Ammon's horn (tissue), 1 donor: ENCODE measurements at regions not wholly inside any gene's neighbourhood (a gene's known extent, or its start where the extent isn't known, plus 50 kb on each side); places are given as distances from the start of the nearest gene placed in this dataset.

Experiments
- DNase-seq: peaks from one replicate; pipeline ENCODE4 v3.0.0-alpha.2; 2016; ENCODE audit warnings: low spot score

DNA sequence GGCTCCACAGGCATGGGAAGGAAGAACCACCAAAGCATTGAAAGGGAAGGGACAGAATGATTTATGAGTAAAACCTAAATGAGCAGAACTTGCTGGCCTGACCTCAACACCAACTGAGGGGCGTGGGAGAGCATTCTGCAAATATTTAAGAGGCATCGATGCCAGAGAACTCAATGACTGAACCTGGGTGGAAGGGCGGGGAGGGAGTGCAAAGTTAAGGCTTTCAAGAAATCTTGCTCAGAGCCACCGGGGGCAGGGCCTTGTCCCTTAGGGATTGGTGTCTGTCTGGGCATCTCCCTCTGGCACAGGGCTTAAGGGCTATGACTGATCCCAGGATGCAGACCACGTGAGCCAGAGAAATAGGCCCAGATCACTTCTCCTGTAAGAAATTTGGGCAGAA, 137.1 kb downstream of the ADAMTS15 start:
- DNase-seq: no peak

DNA sequence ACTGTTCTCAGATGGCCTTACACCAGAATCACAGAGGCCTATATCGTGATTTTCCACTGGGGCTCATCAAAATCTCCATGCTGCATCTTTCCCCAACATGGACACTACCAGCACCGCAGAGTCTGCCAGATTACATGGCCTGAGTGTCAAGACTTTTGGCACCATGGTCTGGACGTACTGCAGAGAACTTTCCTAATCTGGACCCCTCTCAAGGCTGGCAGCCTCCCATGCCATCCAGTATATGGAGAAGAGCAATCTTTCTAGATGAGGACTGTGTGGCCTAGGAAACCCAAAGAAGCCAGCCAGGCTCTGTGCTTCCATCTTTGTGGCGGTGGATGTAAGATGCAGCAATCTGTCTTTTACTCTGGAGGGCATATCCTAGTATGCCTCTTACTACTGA, 139.2 kb downstream of the ADAMTS15 start:
- DNase-seq: no peak

DNA sequence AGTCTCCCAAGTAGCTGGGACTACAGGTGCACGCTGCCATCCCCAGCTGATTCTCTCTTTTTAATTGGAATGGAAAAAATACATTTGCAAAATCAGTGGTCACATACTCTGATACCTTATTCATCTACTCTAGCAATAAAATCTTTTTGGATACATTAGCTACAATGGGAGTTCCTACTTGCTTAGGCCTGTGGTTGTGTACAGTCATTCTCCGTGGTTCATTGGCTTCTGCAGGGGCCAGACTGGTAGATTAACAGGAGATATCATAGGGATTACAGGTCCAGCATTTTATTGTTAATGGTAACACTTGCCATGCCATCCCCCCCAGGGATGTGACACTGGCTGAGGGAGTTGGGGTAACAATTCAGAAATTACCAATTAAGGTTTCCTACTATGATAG, 140.0 kb downstream of the ADAMTS15 start:
- no peak for DNase-seq

DNA sequence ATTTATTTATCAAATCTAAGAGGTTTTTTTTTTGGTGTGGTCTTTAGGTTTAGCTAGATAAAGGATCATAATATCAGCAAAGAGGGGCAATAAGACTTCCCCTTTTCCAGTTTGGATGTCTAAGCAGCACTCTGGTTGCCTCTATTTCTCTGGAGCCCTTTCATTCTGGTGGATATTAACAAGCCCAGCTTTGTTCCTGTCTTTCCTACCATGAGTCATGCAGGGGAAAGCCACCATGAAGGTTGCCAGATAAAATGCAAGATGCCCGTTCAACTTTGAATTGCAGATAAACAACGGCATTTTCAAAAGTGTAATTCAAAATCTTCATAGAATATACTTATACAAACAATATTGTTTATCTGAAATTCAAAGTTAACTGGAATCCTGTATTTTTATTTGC, 143.6 kb downstream of the ADAMTS15 start:
- no peak for DNase-seq

DNA sequence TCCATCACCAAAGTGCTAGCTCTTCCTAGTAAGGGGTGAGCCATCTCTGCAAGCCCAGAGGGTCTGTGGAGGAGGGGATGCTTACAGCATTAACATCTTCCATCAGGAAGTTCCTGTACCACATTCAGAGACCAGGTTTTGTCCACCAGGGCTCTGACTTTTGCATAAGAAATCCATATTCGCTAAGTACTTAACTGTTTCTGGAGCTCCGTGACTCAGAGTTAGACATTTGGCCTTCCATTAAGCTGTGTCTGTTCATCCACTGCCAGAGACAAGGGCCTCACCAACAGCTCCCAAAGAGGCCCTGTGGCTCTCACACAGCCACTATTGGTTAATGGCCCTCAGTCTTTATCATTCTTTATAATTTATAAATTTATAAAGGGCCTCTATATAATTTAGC, 144.6 kb downstream of the ADAMTS15 start:
- no peak for DNase-seq

DNA sequence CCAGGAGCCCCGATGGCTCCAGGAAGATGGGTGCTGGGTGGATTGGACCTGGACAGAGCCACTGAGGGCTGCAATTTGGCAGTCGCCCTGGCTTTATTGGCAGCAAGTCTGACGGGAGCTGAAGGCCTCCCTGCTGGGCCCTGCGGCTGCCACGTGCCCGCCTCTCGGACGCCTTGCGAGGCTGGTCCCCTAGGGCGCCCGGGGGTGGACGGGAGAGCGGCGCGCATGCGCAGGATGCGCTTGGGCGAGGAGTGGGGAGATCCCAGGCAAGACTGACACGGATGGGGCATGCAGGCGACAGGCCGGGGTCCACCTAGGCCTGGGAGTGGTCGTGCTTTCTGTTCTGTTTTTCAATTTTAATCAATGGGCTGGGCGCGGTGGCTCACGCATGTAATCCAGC, 150.0 kb downstream of the ADAMTS15 start:
- DNase-seq: no peak

DNA sequence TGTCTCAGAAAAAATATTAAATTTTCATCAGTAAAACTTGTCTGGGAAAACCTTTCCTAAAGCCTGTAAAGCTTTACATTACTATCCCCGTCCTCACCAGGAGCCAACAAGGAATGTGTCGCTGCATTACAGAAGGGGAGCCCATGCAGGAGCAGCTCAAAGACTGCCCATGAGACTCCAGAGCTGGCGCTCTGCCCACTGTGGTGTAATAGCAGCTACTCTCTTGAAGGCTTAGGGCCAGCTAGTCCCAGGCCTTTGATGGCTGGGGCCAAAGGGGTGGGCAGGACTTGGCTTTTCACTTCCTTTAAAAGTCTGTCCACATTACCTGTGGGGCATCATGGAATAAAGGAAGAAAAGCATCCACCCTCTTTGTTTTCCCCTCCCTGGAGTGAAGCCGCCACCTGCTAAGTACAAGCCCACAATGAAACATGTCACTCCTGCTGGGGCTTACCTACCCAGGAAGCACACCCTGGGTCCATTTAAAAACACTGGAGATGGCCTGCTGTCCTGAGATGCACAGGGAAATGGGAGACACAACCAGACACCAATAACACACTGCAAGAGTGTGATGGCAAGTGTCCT, 150.7 kb downstream of the ADAMTS15 start:
- DNase-seq: no peak

DNA sequence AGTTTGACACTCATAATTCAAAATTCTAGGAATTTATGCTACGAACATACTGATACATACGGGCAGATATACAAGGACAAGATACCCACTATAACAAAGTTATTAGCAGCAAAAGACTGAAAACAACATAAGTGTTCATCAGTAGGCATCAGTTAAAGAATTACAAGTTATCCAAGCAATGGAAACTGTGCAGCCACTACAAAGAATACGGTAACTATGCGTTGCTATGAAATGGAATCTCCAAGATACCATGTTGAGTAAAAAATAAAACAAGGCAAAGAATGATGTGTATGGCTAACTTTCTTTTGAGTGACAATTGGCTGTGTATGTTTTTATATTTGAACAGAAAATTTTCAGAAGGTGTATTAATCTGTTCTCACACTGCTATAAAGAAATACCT, 151.7 kb downstream of the ADAMTS15 start:
- DNase-seq: no peak

DNA sequence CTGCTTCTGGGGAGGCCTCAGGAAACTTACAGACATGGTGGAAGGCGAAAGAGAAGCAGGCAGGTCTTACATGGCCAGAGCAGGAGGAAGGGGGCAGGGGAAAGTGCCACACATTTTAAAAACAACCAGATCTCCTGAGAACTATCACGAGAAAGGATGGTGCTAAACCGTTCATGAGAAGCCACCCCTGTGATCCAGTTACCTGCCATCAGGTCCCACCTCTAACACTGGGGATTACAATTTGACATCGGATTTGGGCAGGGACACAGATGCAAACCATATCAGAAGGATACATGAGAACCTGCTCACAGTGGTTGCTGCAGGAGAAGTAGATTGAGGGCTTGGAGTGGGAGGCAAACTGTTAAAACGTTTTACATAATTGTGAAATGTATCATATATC, 152.2 kb downstream of the ADAMTS15 start:
- no peak for DNase-seq

DNA sequence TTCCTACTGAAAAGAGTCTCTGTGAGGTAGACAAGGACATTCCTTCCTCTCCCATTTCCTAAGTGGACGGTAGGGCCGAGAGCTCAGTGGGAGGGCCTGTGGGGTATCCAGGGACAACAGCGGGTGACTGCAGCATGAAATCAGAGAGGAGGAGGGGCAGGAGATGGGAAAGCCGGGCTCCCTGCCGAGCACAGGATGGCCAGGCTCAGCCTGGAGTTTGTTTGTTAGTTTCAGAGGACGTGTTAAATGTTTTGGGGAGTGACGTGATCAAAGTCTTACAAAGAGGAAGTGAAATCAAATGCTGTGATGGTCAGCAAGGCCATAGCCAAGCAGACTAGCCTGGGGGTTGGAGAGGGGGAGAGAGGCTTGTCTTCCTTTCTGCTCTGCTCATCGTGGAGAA, 152.7 kb downstream of the ADAMTS15 start:
- DNase-seq: peak; percentile 61

DNA sequence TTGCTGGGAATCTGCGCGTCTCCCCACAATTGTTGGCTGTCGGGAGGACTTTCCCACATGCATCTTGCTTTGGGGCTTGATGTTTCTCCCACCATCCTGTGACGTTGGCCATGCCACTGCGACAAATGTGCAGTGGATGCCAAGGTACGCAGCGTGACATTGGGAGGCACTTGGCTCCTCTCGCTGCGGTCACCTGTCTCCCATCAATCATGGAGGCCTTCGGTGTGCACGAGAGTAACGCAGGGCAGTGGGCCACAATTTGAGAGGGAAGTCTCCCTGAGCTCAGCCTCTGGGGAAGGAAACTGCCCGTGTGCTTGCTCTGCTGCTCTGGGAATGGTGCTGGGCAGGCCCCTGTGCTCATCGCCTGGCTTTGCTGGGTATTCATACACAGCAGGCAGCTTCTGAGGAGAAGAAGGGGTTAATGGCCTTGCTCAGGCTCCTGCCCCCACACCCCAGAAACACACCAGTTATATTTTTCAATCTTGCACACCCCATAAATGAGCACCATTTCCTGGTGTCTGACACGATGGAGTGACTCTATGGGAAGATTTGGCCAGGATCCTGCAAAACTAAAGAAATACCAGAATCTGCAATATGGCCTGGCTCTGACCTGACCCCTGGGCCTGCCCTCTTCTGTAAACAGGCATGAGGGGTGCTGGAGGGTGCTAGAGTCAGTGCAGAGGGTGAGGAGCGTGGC, 153.5 kb downstream of the ADAMTS15 start:
- no peak for DNase-seq

DNA sequence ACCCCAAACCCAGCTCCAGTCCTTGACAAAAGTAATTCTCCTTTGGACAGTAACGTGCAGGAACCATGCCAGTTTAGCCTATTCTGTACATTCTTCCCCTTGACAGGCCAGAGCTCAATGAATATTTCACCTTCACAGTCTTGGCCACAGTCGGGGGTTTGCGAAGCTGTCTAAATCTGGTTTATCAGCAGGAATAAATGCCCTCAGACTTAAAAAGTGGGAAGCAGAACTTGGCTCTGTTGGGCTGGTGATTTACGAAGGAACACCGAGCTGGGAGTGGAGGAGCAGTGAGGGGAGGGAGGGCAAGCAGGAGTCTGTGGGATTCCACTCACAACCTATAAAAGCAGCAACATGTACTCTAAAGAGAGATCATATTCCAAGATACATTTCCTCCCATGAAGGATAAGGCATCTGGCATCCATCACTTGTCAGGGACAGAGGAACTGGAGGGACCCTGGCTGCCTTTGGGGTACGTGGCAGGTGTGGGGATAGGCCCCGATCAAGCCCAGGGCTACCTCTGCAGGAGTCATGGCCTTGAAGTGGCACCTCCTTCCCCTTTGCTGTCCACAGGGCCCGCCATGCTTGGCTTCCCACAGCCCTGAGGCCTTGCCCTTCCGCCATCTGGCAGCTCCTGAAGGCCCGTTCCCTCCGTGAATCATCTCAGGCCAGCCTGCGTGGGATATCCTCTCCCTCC, 154.3 kb downstream of the ADAMTS15 start:
- DNase-seq: no peak

DNA sequence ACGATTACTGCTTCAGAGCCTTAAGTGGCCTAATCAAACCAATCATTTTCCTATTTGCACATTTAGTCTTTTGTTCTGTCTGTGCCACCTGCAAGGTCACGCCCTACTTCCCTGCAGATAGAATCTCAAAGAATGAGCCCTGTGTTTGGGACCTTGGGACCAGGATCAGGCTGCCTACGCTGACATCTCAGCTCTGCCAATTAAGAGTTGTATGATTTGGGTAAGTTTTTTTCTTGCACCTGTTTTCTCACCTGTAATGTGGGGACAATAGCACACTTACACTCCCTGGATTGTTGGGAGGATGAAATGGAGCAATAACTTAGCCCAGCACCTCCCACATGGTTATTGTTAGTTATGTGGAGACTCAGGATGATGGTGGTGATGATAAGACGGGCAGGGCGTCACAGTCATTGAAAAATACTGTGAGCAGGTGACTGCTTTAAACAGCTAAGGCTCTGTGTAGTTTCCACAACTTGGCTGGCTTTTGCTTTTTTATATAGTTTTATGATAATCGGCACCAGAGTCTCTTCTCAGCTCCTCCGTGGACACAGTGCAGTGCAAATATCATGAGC, 155.0 kb downstream of the ADAMTS15 start:
- no peak for DNase-seq

DNA sequence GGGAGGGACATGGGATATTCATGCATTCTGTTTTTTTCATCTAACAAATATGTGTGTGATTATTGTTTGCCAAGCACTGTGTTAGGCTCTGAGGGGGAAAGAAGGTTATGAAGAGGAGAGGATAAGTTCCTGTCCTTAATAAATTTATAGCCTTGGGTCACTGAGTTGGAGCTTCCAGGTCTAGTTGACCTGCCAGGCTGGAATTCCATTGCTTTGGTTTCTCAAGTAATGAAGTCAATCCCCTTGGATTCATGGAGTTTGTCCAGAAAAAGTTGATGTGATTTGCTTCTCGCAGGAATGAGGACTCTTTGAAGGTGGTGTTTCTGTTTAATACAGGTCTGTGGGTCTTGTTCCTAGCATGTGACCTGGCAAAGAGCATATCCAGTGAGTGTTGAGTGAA, 156.2 kb downstream of the ADAMTS15 start:
- DNase-seq: no peak

DNA sequence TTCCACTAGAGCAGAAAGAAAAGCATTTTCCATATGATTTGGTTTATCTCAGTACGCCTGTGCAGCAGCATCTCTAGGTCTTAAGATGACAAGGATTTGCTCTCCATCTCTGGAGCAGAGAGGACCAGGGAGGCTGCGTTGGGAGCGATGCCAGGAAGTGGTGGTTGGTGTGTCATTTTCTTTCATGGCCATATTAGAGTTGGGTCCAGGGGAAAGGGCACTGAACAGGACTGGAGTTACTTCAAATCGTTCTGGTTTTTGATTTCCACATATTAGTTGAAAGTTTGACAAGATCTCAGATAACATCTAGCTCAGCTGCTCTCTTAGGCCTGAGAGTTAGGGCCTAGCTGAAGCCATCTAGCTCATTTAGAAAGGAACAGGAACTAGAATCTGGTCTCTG, 157.7 kb downstream of the ADAMTS15 start:
- no peak for DNase-seq

DNA sequence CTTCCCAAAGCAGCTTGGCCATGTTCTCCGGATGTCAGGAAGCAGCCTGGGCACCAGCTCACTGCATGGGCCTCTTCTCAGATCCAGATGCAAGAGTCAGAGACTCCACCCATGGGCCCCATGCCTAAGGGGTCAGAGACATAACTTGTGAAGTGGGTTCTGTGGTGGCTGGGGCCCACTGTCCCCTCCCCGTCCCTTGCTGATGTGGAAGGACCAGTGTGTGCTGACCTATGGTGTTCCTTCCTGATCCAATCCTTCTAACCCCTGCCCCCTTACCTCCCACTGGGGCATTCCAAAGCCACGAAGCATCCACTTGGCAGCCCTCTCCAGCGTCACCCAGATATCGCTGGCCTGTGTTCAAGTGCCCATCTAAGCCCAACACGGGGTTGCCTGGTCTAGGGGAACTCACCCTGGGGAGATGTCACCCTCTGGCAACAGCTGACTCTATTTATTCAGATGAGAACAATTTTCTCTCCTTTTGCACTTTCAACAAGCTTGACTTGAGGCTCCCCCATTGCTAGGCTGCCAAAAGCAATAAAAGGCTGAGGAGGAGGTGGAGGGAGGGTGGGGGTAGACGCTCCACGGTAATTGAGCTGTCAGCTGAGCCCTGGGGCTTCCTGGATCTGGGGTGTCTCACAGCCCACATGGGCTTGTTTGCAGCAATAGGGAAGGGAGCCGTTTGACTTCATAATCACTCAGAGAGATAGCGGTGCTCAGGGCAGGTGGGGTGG, 158.5 kb downstream of the ADAMTS15 start:
- DNase-seq: peak; percentile 12

DNA sequence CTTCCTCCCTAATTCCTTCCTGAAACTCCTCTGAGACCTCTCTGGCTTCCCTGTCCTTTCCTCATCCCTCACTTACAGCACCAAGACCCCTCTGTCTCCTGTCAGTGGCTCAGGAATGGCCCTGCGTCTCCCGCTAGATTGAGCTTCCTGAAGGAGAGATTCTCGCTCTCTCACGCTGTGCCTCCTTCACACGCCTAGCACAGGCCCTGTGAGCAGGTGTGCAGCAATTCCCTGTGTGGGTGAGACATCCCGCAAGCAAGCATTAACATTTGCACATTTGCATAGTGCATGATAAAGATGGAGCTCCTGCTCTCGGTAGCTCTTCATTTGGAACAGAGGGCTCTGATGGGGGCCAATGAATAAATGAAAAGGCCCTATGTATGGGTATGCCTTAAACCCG, 159.8 kb downstream of the ADAMTS15 start:
- DNase-seq: peak; percentile 16

DNA sequence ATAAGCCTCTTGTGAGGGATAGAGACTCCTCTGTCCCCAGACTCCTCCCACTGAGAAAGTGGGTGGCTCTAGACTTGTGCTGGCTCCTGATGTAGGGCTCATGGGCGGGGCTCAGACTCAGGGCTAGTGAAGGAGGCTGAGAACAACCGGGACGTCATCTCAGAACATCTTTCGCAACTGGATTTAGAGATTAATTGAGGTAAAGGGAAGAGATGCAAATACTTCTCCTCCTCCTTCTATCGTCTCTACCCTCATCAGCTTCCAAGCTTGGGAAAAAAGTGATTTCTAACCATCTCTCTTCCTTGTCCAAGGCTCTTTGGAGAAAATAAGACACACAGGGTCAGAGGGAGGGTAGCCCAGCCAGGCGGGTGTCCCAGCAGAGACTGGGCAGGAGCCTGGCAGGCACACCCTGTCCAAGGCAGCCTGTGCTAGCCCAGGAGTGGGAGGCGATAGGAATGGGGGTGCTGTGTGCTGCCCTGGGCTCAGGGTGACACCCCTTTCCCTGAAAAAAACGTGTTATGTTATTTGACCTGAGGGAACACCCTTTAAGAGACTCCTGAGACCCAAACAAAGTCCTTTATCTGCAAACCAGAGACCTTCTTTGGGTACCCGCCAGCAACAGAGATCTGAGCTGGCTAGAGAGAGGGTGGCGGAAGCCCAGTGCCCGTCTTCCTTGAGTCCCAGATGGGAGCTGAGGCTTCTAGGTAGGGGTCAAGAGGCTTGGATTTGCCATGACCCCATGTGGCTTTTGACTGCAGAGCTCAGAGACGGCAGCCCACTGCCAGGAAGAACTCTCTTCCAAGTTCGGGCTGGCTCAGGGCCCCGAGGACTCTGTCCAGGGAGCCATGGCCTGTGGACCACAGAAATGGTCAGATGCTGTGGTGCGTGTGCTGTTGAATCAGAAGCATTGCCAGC, 160.9 kb downstream of the ADAMTS15 start:
- DNase-seq: no peak

DNA sequence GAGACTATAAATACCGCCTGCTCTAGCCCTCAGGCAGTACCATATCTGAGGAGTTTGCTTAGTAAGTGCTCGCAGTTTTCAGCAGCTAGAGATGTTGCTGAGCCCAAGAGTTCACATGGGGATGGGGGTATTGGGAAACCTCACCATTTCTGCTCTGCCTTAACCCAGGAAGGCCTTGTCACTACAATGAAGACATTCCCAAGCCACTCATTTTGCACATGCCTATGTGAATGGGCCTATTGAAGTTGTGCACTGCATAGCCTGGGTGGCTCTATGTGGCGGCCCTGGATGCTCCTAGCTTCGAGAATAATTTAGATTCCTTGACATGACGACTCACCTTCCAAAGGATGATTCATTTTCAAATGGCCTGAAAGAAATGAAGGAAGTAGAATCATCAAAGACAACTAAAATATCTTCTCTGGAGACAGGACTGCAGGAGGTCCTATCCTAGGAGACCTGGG, 163.4 kb downstream of the ADAMTS15 start:
- no peak for DNase-seq

DNA sequence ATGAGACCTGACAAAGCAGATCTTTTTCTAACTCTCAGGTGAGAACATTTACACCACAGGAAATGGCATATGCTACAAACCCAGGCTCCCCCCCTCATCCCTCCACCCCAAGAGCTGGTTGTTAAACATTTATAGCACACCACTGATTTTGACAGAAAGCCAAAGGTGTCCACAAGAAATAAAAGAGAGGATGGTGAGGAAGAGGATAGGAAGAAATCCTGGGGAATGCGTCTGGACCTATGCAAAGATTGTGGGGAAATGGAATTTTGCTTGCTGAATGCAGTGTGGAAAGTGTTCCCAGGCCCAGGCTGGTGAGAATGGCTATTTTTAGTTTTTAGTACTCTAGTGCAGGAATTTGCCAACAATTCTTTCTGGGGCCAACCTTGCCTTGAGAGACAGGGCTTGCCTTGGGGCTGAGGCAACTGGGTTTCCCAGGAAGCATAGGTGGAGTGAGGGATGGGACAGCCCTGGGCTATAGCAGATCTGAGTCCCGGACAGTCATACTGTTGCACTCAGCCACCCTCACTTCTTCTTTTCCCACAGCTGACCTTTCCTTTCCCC, 163.9 kb downstream of the ADAMTS15 start:
- DNase-seq: no peak

DNA sequence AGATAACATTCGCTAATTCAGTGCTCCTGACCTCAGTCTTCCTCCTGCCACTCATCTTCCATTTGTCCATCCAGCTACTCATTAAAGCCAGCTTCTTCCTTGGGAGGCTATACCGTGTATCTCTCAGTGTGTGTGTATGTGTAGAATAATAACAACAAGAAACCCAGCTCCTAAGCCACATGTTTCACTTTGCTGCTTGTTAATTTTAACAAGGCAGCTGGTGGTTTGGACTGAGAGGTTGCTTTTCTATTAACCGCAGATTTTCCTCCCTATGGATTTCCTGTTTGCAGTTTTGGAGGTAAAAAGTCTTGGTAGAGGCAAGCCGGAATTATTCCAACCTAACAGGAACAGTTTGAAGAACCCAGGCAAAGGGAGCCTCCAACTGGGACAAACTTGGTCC, 165.0 kb downstream of the ADAMTS15 start:
- no peak for DNase-seq
